Spleen (tissue), 7 donors: ENCODE measurements at regions not wholly inside any gene's neighbourhood (a gene's known extent, or its start where the extent isn't known, plus 50 kb on each side); places are given as distances from the start of the nearest gene placed in this dataset.

Source experiments
- POLR2A ChIP-seq, 3 donors: fragments of 450-650 bp; IDR thresholded peaks; one replicate each; pipeline ENCODE4 v1.5.1; 2017; ENCODE audit warnings: antibody characterized with exemption in 3 of 3, mild to moderate bottlenecking in 1 of 3
- TF ChIP-seq, protein P1 (sequence below), 11 experiments: fragments of 200-600 bp in 7 of 11; fragments of 450-650 bp in 4 of 11; sonication (generic) in 4 of 11; IDR thresholded peaks in 8 of 11; conservative IDR thresholded peaks in 3 of 11; 1 replicate in 7 of 11; 2 replicates in 4 of 11; pipeline versions ENCODE4 v1.4.0 to v1.8.0; 2016 to 2021; ENCODE audit warnings: antibody characterized with exemption in 11 of 11, inconsistent platforms in 4 of 11, mild to moderate bottlenecking in 1 of 11
- donor health status: DM: no; HTN: no; CAD: no; lungs with moderate emphysema.
- donor health status: DM: no; HTN: no; CAD: no.
- donor health status: DM: no; HTN: no; CAD: no.

DNA sequence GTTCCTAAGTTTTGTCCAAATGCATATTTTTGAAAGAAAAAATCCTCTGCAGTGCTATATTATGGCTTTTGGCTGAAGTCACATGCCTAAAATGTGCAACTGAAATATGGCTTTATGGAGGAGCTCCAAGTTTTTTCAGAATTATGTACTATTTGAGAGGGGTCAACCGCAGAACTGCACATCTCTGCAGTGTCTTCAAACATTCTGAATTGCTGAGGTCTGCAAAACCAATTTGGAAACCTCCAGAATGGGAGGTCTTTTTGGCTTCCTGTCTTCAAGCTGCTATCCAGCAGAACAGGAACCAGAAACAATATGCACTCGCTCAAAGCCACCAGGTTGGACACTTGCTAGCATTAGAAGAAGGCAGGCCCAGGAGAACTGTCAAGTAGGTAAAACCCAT is 376.0 kb upstream of the PAPPA start:
- TF ChIP-seq, protein P1, sequence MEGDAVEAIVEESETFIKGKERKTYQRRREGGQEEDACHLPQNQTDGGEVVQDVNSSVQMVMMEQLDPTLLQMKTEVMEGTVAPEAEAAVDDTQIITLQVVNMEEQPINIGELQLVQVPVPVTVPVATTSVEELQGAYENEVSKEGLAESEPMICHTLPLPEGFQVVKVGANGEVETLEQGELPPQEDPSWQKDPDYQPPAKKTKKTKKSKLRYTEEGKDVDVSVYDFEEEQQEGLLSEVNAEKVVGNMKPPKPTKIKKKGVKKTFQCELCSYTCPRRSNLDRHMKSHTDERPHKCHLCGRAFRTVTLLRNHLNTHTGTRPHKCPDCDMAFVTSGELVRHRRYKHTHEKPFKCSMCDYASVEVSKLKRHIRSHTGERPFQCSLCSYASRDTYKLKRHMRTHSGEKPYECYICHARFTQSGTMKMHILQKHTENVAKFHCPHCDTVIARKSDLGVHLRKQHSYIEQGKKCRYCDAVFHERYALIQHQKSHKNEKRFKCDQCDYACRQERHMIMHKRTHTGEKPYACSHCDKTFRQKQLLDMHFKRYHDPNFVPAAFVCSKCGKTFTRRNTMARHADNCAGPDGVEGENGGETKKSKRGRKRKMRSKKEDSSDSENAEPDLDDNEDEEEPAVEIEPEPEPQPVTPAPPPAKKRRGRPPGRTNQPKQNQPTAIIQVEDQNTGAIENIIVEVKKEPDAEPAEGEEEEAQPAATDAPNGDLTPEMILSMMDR (IDR thresholded peaks at IDR 0.05 in 8 of 11, conservative IDR thresholded peaks at IDR 0.05 in 3 of 11), result no peak
- TF ChIP-seq POLR2A (IDR thresholded peaks at IDR 0.05), result no peak
